H9 (cell line): ENCODE measurements at regions not wholly inside any gene's neighbourhood (a gene's known extent, or its start where the extent isn't known, plus 50 kb on each side); places are given as distances from the start of the nearest gene placed in this dataset.
"Not testable (repeated sequence)": the region's sequence is repeated elsewhere in the genome, so short reads cannot be mapped to it uniquely, and the experiment has no call there.

Experiments
- DNase-seq: peaks from one replicate; pipeline ENCODE4 v3.0.0-alpha.2; 2017
- H2AFZ ChIP-seq: one replicate; pipeline ENCODE4 v1.6.1; 2013; ENCODE audit warnings: mild to moderate bottlenecking, low read length, control low read depth, moderate library complexity
- H2AK5ac ChIP-seq: 2 replicates; pipeline ENCODE4 v1.6.1; 2013; ENCODE audit warnings: low read length, control low read depth, mixed read lengths; ENCODE audit not compliant: insufficient read length
- H2BK120ac ChIP-seq: one replicate; pipeline ENCODE4 v1.6.1; 2013; ENCODE audit warnings: low read depth, mild to moderate bottlenecking, low read length, control low read depth, inconsistent platforms; ENCODE audit not compliant: poor library complexity, severe bottlenecking
- H2BK12ac ChIP-seq: 2 replicates; pipeline ENCODE4 v1.6.1; 2013; ENCODE audit warnings: low read length, control low read depth, mixed read lengths, low read depth; ENCODE audit not compliant: insufficient read length
- H2BK15ac ChIP-seq: 2 replicates; pipeline ENCODE4 v1.6.1; 2013; ENCODE audit warnings: low read depth, low read length, control low read depth
- H2BK20ac ChIP-seq: one replicate; pipeline ENCODE4 v1.6.1; 2013; ENCODE audit warnings: low read depth, mild to moderate bottlenecking, low read length, control low read depth, inconsistent platforms; ENCODE audit not compliant: poor library complexity, severe bottlenecking
- H2BK5ac ChIP-seq: 2 replicates; pipeline ENCODE4 v1.6.1; 2013; ENCODE audit warnings: low read length, control low read depth, mixed read lengths; ENCODE audit not compliant: insufficient read length
- H3K14ac ChIP-seq: 2 replicates; pipeline ENCODE4 v1.6.1; 2013; ENCODE audit warnings: low read length, control low read depth; ENCODE audit not compliant: insufficient read depth
- H3K18ac ChIP-seq: 2 replicates; pipeline ENCODE4 v1.6.1; 2013; ENCODE audit warnings: low read depth, mild to moderate bottlenecking, mixed read lengths, low read length, control low read depth; ENCODE audit not compliant: insufficient read length
- H3K23ac ChIP-seq: 2 replicates; pipeline ENCODE4 v1.6.1; 2013; ENCODE audit warnings: low read length, control low read depth, mixed read lengths, low read depth; ENCODE audit not compliant: insufficient read length
- H3K23me2 ChIP-seq: 2 replicates; pipeline ENCODE4 v1.6.1; 2013; ENCODE audit warnings: low read depth, mild to moderate bottlenecking, mixed read lengths, low read length, control low read depth; ENCODE audit not compliant: insufficient read length, poor library complexity, severe bottlenecking
- H3K27ac ChIP-seq: 2 replicates; pipeline ENCODE4 v1.5.1; 2013; ENCODE audit warnings: low read length, control low read depth, mixed read lengths, low read depth; ENCODE audit not compliant: insufficient read length
- H3K27me3 ChIP-seq: 2 replicates; pipeline ENCODE4 v1.6.1; 2013; ENCODE audit warnings: low read length, control low read depth, inconsistent platforms; ENCODE audit not compliant: insufficient read depth
- H3K4ac ChIP-seq: 2 replicates; pipeline ENCODE4 v1.6.1; 2013; ENCODE audit warnings: low read depth, mild to moderate bottlenecking, control low read depth, inconsistent platforms, low read length, moderate library complexity
- H3K4me1 ChIP-seq: 2 replicates; pipeline ENCODE4 v1.6.1; 2013; ENCODE audit warnings: low read length, control low read depth, inconsistent platforms; ENCODE audit not compliant: insufficient read depth
- H3K4me2 ChIP-seq: 2 replicates; pipeline ENCODE4 v1.6.1; 2013; ENCODE audit warnings: low read length, control low read depth, mixed read lengths; ENCODE audit not compliant: insufficient read length, insufficient read depth
- H3K56ac ChIP-seq: 2 replicates; pipeline ENCODE4 v1.6.1; 2013; ENCODE audit warnings: low read depth, mild to moderate bottlenecking, mixed read lengths, low read length, control low read depth; ENCODE audit not compliant: insufficient read length
- H3K79me1 ChIP-seq: 2 replicates; pipeline ENCODE4 v1.6.1; 2013; ENCODE audit warnings: low read depth, mild to moderate bottlenecking, moderate library complexity, low read length, control low read depth, inconsistent platforms; ENCODE audit not compliant: insufficient read depth, poor library complexity, severe bottlenecking
- H3K79me2 ChIP-seq: 2 replicates; pipeline ENCODE4 v1.6.1; 2013; ENCODE audit warnings: low read length, control low read depth, inconsistent platforms; ENCODE audit not compliant: insufficient read depth
- H3K9ac ChIP-seq: 2 replicates; pipeline ENCODE4 v1.6.1; 2013; ENCODE audit warnings: low read length, control low read depth, mixed read lengths; ENCODE audit not compliant: insufficient read length; ENCODE audit errors: extremely low read depth
- H3K9me3 ChIP-seq: one replicate; pipeline ENCODE4 v1.6.1; 2013; ENCODE audit warnings: low read depth, low read length, inconsistent platforms; ENCODE audit not compliant: control insufficient read depth
- H3T11ph ChIP-seq: one replicate; pipeline ENCODE4 v1.6.1; 2013; ENCODE audit warnings: mild to moderate bottlenecking, low read length, control low read depth, inconsistent platforms
- H4K20me1 ChIP-seq: one replicate; pipeline ENCODE4 v1.6.1; 2013; ENCODE audit not compliant: control insufficient read depth, insufficient read length, insufficient read depth
- H4K5ac ChIP-seq: 2 replicates; pipeline ENCODE4 v1.6.1; 2013; ENCODE audit warnings: low read depth, mild to moderate bottlenecking, mixed read lengths, low read length, control low read depth; ENCODE audit not compliant: insufficient read length
- H4K8ac ChIP-seq: replicated peaks from 2 replicates; pipeline ENCODE4 v1.6.1; 2013; ENCODE audit warnings: low read length, control low read depth, mixed read lengths, low read depth; ENCODE audit not compliant: insufficient read length
- H4K91ac ChIP-seq: 2 replicates; pipeline ENCODE4 v1.6.1; 2013; ENCODE audit warnings: low read depth, mild to moderate bottlenecking, moderate library complexity, mixed read lengths, low read length, control low read depth; ENCODE audit not compliant: insufficient read length
- H3K27ac Mint-ChIP-seq, 3 experiments: 2 replicates in 2 of 3; 3 replicates in 1 of 3; pipeline ENCODE4 v1.8.0; 2020 to 2021; ENCODE audit warnings: mixed read lengths in 3 of 3, mild to moderate bottlenecking in 1 of 3, moderate library complexity in 1 of 3
- H3K27me3 Mint-ChIP-seq: 2 replicates; pipeline ENCODE4 v1.8.0; 2021; ENCODE audit warnings: low read depth, mild to moderate bottlenecking, moderate library complexity, mixed read lengths
- H3K36me3 Mint-ChIP-seq, 3 experiments: 2 replicates in 2 of 3; 3 replicates in 1 of 3; pipeline ENCODE4 v1.8.0; 2020 to 2021; ENCODE audit warnings: low read depth in 3 of 3, mixed read lengths in 3 of 3; ENCODE audit not compliant: insufficient read depth in 1 of 3
- H3K4me1 Mint-ChIP-seq, 2 experiments: 2 replicates each; pipeline ENCODE4 v1.8.0; 2020; ENCODE audit warnings: mixed read lengths in 2 of 2
- H3K4me3 Mint-ChIP-seq, 2 experiments: 2 replicates in 1 of 2; 3 replicates in 1 of 2; pipeline ENCODE4 v1.8.0; 2020 to 2021; ENCODE audit warnings: mild to moderate bottlenecking in 2 of 2, mixed read lengths in 2 of 2, moderate library complexity in 1 of 2
- H3K9me3 Mint-ChIP-seq, 2 experiments: 2 replicates in 1 of 2; 3 replicates in 1 of 2; pipeline ENCODE4 v1.8.0; 2020; ENCODE audit warnings: mild to moderate bottlenecking in 2 of 2, mixed read lengths in 2 of 2, moderate library complexity in 1 of 2
- WGBS: extraction: QIAGEN DNeasy Blood & Tissue Kit; methylation state at CpG from one replicate; pipeline ENCODE4 v1.1.7; 2013; ENCODE audit warnings: missing lambda C conversion rate, low lambda C conversion rate, mixed read lengths; ENCODE audit not compliant: insufficient read length; ENCODE audit errors: extremely low coverage; 5-methylcytosine and 5-hydroxymethylcytosine counted together

DNA sequence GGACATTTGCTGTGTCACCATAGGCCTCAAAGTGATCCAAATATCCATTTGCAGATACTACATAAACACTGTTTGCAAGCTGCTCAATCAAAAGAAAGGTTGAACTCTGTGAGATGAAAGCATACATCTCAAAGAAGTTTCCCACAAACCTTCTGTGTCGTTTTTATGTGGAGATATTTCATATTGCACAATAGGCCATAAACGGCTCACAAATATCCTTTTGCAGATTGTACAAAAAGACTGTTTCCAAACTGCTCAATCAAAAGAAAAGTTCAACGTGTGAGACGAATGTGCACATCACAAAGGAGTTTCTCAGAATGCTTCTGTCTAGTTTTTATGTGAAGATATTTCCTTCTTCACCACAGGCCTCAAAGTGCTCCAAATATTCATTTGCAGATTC is 1857.4 kb downstream of the UQCRFS1 start:
- H4K5ac ChIP-seq: not testable (repeated sequence)

More for the DNA sequence above, 1857.4 kb downstream of the UQCRFS1 start:
- H3K23me2 ChIP-seq, DNase-seq, H3K27ac Mint-ChIP-seq, H3K4me1 ChIP-seq, H2BK120ac ChIP-seq, H4K91ac ChIP-seq, H3K79me1 ChIP-seq, H3K27ac ChIP-seq, H3T11ph ChIP-seq, H2AK5ac ChIP-seq, H3K14ac ChIP-seq, H2BK5ac ChIP-seq, H3K4me3 Mint-ChIP-seq, H3K56ac ChIP-seq, H4K8ac ChIP-seq, H2BK12ac ChIP-seq, H3K9ac ChIP-seq, H3K23ac ChIP-seq, H3K4me1 Mint-ChIP-seq, H3K4ac ChIP-seq, H2AFZ ChIP-seq, H4K20me1 ChIP-seq, H3K4me2 ChIP-seq, H3K18ac ChIP-seq, H3K79me2 ChIP-seq, H3K27me3 ChIP-seq, H2BK15ac ChIP-seq, H2BK20ac ChIP-seq: not testable (repeated sequence)
- Mint-ChIP-seq H3K36me3 (peaks cover 62 to 98% (median 73%) of the 10 kb centered on the region in 3 experiments), H3K27me3 (peaks cover 16% of the 10 kb centered on the region), H3K9me3 (peaks cover 100% of the 10 kb centered on the region in 2 experiments)
- WGBS: no CpG with 5 or more reads among the region's 4 CpGs
- H3K9me3 ChIP-seq: peaks cover 99% of the 10 kb centered on the region
